Peyer's patch (tissue), 4 donors: ENCODE measurements at regions not wholly inside any gene's neighbourhood (a gene's known extent, or its start where the extent isn't known, plus 50 kb on each side); places are given as distances from the start of the nearest gene placed in this dataset.

Experiments
- DNase-seq, 3 donors: peaks; one replicate each; pipeline ENCODE4 v3.0.0-alpha.2; 2017 to 2019
- H3K27ac ChIP-seq, 4 donors: fragments of 200-600 bp; sonication (generic); one replicate each; pipeline ENCODE4 v1.5.1; 2016 to 2019
- H3K27me3 ChIP-seq, 2 donors: fragments of 200-600 bp; sonication (generic); one replicate each; pipeline ENCODE4 v1.5.1; 2019
- H3K36me3 ChIP-seq, 3 donors: fragments of 200-600 bp; sonication (generic); one replicate each; pipeline ENCODE4 v1.5.1; 2016 to 2019
- H3K4me1 ChIP-seq, 4 donors: fragments of 200-600 bp; sonication (generic); one replicate each; pipeline ENCODE4 v1.5.1; 2016 to 2019
- H3K4me3 ChIP-seq, 4 donors: fragments of 200-600 bp; sonication (generic); 1 replicate in 3 of 4; 2 replicates in 1 of 4; pipeline ENCODE4 v1.5.1; 2016 to 2019; ENCODE audit warnings: mild to moderate bottlenecking in 1 of 4
- H3K9me3 ChIP-seq, 4 donors: fragments of 200-600 bp; sonication (generic); one replicate each; pipeline ENCODE4 v1.5.1; 2016 to 2019; ENCODE audit warnings: mild to moderate bottlenecking in 1 of 4
- POLR2A ChIP-seq, 2 donors: fragments of 450-650 bp; IDR thresholded peaks; one replicate each; pipeline ENCODE4 v1.5.1; 2017; ENCODE audit warnings: antibody characterized with exemption in 2 of 2, mild to moderate bottlenecking in 2 of 2, moderate library complexity in 2 of 2
- TF ChIP-seq, protein P1 (sequence below), 6 experiments: fragments of 450-650 bp in 4 of 6; fragments of 200-600 bp in 2 of 6; sonication (generic) in 1 of 6; IDR thresholded peaks; one replicate each; pipeline ENCODE4 v1.5.1; 2017 to 2019; ENCODE audit warnings: antibody characterized with exemption in 6 of 6, mild to moderate bottlenecking in 3 of 6, moderate library complexity in 1 of 6

DNA sequence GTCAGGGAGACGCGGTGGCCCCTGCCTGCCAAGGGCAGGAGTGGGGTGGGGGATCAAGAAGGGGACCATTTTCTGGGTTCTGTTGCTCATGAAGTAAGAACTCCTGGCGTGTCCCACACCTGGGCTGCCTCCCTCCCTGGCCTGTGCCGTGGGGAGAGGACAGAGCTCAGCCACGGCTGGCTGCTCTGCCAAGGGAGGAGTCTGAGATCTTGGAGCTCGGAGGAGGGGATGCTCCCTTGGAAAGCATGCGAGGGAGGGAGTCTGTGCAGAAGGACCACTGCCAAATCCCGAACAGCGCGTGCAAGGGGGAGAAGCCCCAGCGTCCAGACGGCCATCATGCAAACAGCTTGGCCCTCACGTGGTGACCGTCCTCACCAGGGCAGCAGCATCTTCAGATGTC lies 64.2 kb upstream of the ZNF469 start:
- no peak for TF ChIP-seq POLR2A (IDR thresholded peaks at IDR 0.05)
- TF ChIP-seq, protein P1, sequence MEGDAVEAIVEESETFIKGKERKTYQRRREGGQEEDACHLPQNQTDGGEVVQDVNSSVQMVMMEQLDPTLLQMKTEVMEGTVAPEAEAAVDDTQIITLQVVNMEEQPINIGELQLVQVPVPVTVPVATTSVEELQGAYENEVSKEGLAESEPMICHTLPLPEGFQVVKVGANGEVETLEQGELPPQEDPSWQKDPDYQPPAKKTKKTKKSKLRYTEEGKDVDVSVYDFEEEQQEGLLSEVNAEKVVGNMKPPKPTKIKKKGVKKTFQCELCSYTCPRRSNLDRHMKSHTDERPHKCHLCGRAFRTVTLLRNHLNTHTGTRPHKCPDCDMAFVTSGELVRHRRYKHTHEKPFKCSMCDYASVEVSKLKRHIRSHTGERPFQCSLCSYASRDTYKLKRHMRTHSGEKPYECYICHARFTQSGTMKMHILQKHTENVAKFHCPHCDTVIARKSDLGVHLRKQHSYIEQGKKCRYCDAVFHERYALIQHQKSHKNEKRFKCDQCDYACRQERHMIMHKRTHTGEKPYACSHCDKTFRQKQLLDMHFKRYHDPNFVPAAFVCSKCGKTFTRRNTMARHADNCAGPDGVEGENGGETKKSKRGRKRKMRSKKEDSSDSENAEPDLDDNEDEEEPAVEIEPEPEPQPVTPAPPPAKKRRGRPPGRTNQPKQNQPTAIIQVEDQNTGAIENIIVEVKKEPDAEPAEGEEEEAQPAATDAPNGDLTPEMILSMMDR (IDR thresholded peaks at IDR 0.05) = no peak
- H3K36me3 ChIP-seq = no peaks in the 10 kb centered on the region
- H3K27ac ChIP-seq = no peak overlapping the region
- no peak for DNase-seq
- H3K4me3 ChIP-seq = no peak overlapping the region
- peaks cover 0 to 5% (median 0%) of the 10 kb centered on the region in 4 donors for H3K9me3 ChIP-seq
- no peaks in the 10 kb centered on the region for H3K27me3 ChIP-seq
- no peaks in the 10 kb centered on the region for H3K4me1 ChIP-seq

DNA sequence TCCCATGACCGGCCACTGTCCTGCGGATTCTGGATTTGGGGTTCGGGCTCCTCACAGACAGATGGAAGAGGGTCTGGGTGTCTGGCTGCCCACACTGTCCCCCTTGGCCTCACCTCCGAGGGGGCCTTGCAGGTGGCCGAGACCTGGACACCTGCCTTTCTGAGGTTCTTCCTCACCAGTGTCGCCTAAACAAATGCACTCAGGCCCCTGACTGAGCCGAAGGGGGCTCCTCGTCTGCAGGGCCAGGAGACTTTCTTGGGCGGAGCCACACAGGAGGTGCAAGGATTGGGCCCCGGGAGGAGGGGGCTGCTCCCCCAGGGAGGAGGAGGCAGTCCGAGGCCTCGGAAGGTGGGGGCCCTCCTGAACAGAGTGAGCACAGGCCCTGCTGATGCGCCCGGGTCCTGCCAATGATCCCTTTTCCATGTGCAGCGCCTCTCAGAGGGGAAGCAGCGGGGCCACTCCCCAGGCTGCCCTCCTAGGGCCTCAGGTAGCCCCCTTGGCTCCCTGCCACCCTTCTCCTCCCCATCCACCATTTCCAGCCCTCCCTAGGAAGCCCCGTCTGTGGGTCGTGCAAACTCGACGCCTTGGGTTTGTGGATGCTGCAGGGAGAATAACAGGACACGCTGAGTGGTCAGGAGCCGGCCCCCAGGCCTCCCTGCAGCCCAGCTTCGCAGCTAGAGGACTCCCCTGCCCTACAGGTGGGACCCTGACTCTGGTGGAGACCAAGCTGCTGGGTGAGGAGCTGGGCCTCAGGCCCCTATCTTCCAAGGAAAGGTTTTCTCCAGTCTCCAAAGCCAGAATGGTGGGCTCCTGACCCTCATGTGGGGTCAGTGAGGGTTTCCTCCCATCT lies 63.4 kb upstream of the ZNF469 start:
- no peaks in the 10 kb centered on the region for H3K36me3 ChIP-seq
- no peaks in the 10 kb centered on the region for H3K4me1 ChIP-seq
- H3K27me3 ChIP-seq = no peaks in the 10 kb centered on the region
- no peak overlapping the region for H3K4me3 ChIP-seq
- no peak overlapping the region for H3K27ac ChIP-seq
- H3K9me3 ChIP-seq = peaks cover 0 to 5% (median 0%) of the 10 kb centered on the region in 4 donors
- no peak for TF ChIP-seq POLR2A (IDR thresholded peaks at IDR 0.05)
- TF ChIP-seq, protein P1 (IDR thresholded peaks at IDR 0.05) = no peak
- DNase-seq = no peak

DNA sequence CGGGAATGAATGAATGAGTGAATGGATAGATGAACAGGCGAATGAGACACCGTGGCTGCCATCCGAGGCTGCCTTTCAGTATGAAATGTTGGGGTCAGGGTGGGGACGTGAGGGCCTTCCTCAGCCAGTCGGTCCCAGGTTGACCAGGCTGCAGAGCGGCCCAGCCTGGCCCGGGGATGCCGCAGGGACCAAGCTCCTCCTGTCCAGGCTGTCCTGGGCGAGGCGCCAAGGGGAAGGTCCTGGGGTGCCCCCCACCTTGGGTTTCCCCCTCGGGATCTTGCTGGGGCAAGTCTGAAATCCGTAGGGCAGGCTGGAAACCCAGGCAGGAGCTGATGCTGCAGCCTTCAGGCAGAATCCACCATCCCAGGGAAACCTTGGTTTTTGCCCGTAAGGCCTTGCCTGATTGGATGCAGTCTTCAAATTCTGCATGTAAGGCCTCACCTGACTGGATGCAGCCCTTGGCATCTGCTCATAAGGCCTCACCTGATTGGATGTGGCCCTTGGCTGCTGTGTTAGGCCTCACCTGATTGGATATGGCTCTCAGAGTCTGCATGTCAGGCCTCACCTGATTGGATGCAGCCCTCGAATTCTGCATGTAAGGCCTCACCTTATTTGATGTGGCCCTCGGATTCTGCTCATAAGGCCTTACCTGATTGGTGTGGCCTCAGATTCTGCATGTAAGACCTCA lies 61.7 kb upstream of the ZNF469 start:
- no peak for TF ChIP-seq POLR2A (IDR thresholded peaks at IDR 0.05)
- TF ChIP-seq, protein P1 (IDR thresholded peaks at IDR 0.05) = no peak
- DNase-seq = no peak
- Histone ChIP-seq H3K9me3 (peaks cover 0 to 5% (median 0%) of the 10 kb centered on the region in 4 donors), H3K27ac (no peak overlapping the region), H3K4me3 (no peak overlapping the region), H3K4me1 (no peaks in the 10 kb centered on the region), H3K36me3 (no peaks in the 10 kb centered on the region), H3K27me3 (no peaks in the 10 kb centered on the region)

DNA sequence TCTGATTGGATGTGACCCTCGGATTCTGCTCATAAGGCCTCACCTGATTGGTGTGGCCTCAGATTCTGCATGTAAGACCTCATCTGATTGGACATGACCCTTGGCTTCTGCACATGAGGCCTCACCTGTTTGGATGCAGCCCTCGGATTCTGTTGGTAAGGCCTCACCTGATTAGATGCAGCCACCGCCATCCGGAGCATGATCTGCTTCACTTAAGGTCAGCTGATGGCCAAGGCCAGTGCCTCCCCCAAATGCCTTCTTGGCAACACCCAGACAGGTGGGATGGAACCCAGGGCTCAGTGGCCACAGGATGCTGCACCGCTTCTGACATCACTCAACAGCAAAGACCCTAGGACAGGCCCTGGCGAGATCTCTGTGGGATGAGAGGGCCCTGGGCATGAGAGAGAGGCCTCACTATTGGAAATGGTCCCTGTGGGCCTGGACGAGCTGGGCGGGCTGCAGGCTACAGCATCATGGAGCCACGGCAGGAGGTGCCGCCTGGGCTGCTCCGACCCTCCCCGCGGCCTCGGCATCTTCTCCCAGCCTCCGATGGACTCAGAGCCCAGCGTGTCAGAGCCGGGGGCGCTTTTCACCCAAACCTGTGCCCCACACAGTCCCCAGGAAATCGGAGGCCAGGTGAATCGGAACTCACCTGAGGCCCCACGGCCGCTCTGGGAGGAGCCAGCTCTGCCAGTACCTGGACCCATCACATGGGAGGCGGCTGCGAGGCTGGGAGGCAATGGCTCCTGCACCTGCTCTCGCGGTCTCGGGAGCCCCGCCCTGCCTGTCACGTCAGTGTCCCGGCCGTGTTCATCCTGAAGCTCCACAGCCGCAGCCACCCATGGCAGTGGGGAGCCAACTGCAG lies 60.9 kb upstream of the ZNF469 start:
- no peak for TF ChIP-seq POLR2A (IDR thresholded peaks at IDR 0.05)
- TF ChIP-seq, protein P1 (IDR thresholded peaks at IDR 0.05) = no peak
- Histone ChIP-seq H3K4me1 (no peaks in the 10 kb centered on the region), H3K27ac (no peak overlapping the region), H3K36me3 (no peaks in the 10 kb centered on the region), H3K27me3 (no peaks in the 10 kb centered on the region), H3K4me3 (no peak overlapping the region), H3K9me3 (peaks cover 0 to 5% (median 0%) of the 10 kb centered on the region in 4 donors)
- no peak for DNase-seq

DNA sequence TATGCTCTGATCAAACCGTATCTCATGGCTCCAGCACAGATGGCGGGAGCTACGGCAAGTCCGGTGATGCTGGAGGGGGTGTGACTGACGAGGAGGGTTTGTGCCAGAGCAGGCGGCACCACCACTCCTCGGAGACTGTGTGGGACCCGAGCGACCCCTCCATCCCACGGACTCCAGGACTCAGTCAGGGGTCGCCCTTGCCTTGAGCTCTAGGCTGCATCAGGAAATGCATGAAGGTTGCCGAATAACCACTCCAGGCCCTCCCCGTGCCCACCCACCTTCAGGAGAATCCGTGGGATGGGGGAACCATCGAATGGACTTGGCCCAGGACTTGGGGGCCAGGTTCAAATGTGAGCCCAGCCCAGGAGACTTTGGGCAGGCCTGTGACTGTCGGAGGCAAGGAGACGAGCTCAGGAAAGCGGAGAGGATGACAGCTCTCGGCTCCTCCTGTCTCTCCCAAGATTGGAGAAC lies 60.2 kb upstream of the ZNF469 start:
- no peaks in the 10 kb centered on the region for H3K27me3 ChIP-seq
- no peaks in the 10 kb centered on the region for H3K36me3 ChIP-seq
- peaks cover 0 to 5% (median 0%) of the 10 kb centered on the region in 4 donors for H3K9me3 ChIP-seq
- TF ChIP-seq POLR2A (IDR thresholded peaks at IDR 0.05) = no peak
- TF ChIP-seq, protein P1 (IDR thresholded peaks at IDR 0.05) = no peak
- H3K4me1 ChIP-seq = no peaks in the 10 kb centered on the region
- no peak for DNase-seq
- H3K4me3 ChIP-seq = no peak overlapping the region
- H3K27ac ChIP-seq = no peak overlapping the region
